CD4-positive, alpha-beta memory T cell (primary cell): ENCODE measurements at regions not wholly inside any gene's neighbourhood (a gene's known extent, or its start where the extent isn't known, plus 50 kb on each side); places are given as distances from the start of the nearest gene placed in this dataset.

Experiments
- CTCF ChIA-PET: fragments of 350-600 bp; sonication (Branson Sonifier 250); formaldehyde crosslinking; loops from one replicate; lab custom pipeline; 2021; ENCODE audit warnings: inconsistent platforms; ENCODE audit not compliant: partially characterized antibody; lab: Charles Lee
- POLR2A ChIA-PET: fragments of 350-600 bp; sonication (Branson Sonifier 250); formaldehyde crosslinking; loops from one replicate; lab custom pipeline; 2021; ENCODE audit not compliant: partially characterized antibody; lab: Charles Lee
- DNase-seq, 5 donors: peaks; one replicate each; pipeline versions ENCODE4 v3.0.0 to v3.0.0-alpha.2; 2020 to 2022; ENCODE audit warnings: mixed read lengths in 1 of 5
- H3K27ac ChIP-seq: one replicate; pipeline ENCODE4 v1.7.0; 2013; ENCODE audit warnings: low read depth, low read length
- H3K27me3 ChIP-seq: 2 replicates; pipeline ENCODE4 v1.7.0; 2013; ENCODE audit warnings: mild to moderate bottlenecking, low read length, moderate library complexity; ENCODE audit not compliant: insufficient read depth
- H3K36me3 ChIP-seq: 2 replicates; pipeline ENCODE4 v1.7.0; 2013; ENCODE audit warnings: mild to moderate bottlenecking, low read length, moderate library complexity; ENCODE audit not compliant: insufficient read depth
- H3K4me1 ChIP-seq: 2 replicates; pipeline ENCODE4 v1.7.0; 2013; ENCODE audit warnings: mild to moderate bottlenecking, low read length, moderate library complexity; ENCODE audit not compliant: insufficient read depth
- H3K4me3 ChIP-seq, 2 donors: one replicate each; pipeline ENCODE4 v1.7.0; 2013; ENCODE audit warnings: low read length in 2 of 2, mild to moderate bottlenecking in 1 of 2
- H3K9me3 ChIP-seq, 2 donors: one replicate each; pipeline ENCODE4 v1.7.0; 2013; ENCODE audit warnings: low read length in 2 of 2, control low read depth in 1 of 2; ENCODE audit not compliant: control insufficient read depth in 1 of 2
- H3K27ac Mint-ChIP-seq, 7 donors: one replicate each; pipeline ENCODE4 v1.8.0; 2020 to 2021; ENCODE audit warnings: mixed read lengths in 7 of 7, mild to moderate bottlenecking in 6 of 7, inconsistent platforms in 3 of 7, moderate library complexity in 3 of 7
- H3K27me3 Mint-ChIP-seq, 2 donors: one replicate each; pipeline ENCODE4 v1.8.0; 2020 to 2021; ENCODE audit warnings: mixed read lengths in 2 of 2
- H3K36me3 Mint-ChIP-seq, 2 donors: one replicate each; pipeline ENCODE4 v1.8.0; 2020 to 2021; ENCODE audit warnings: mixed read lengths in 2 of 2, inconsistent platforms in 1 of 2, mild to moderate bottlenecking in 1 of 2
- H3K4me1 Mint-ChIP-seq, 4 donors: one replicate each; pipeline ENCODE4 v1.8.0; 2020 to 2021; ENCODE audit warnings: mixed read lengths in 4 of 4, mild to moderate bottlenecking in 1 of 4
- H3K4me3 Mint-ChIP-seq, 8 donors: one replicate each; pipeline ENCODE4 v1.8.0; 2020 to 2021; ENCODE audit warnings: mixed read lengths in 8 of 8, mild to moderate bottlenecking in 7 of 8, moderate library complexity in 6 of 8, inconsistent platforms in 3 of 8
- H3K9me3 Mint-ChIP-seq, 8 donors: one replicate each; pipeline ENCODE4 v1.8.0; 2020 to 2021; ENCODE audit warnings: mixed read lengths in 8 of 8, mild to moderate bottlenecking in 5 of 8, inconsistent platforms in 3 of 8, moderate library complexity in 1 of 8
- intact Hi-C: fragments of 100-400 bp; cut with micrococcal nuclease; formaldehyde crosslinking; loops from one replicate; pipeline ENCODE4 v1.15.1; 2023

GRCh38 chr12:83335748-83336147 lies 649.0 kb downstream of the TMTC2 start:
- intact Hi-C loops: no loop called here
- Mint-ChIP-seq H3K27me3 (no peaks in the 10 kb centered on the region), H3K27ac (no peak overlapping the region), H3K4me3 (no peak overlapping the region), H3K9me3 (peaks cover 0 to 6% (median 0%) of the 10 kb centered on the region in 8 donors), H3K4me1 (no peaks in the 10 kb centered on the region), H3K36me3 (no peaks in the 10 kb centered on the region)
- Histone ChIP-seq H3K4me1 (no peaks in the 10 kb centered on the region), H3K36me3 (no peaks in the 10 kb centered on the region), H3K9me3 (no peaks in the 10 kb centered on the region), H3K4me3 (no peak overlapping the region), H3K27ac (no peak overlapping the region), H3K27me3 (no peaks in the 10 kb centered on the region)
- no peak for DNase-seq
- ChIA-PET POLR2A (interaction anchor here (0.6 kb wide), 1 partner anchor 62 kb away, joined by 4 read pairs; no protein-coding TSS in a partner anchor), CTCF (no interaction called here)

GRCh38 chr12:83326666-83327065 lies 640.0 kb downstream of the TMTC2 start:
- H3K36me3 ChIP-seq: no peaks in the 10 kb centered on the region
- no peaks in the 10 kb centered on the region for H3K27me3 ChIP-seq
- Mint-ChIP-seq H3K9me3 (peaks cover 0 to 4% (median 0%) of the 10 kb centered on the region in 8 donors), H3K36me3 (no peaks in the 10 kb centered on the region), H3K4me1 (no peaks in the 10 kb centered on the region), H3K27ac (no peak overlapping the region), H3K27me3 (no peaks in the 10 kb centered on the region), H3K4me3 (no peak overlapping the region)
- CTCF ChIA-PET: no interaction called here
- H3K4me3 ChIP-seq: no peak overlapping the region
- POLR2A ChIA-PET: no interaction called here
- no peaks in the 10 kb centered on the region for H3K9me3 ChIP-seq
- no peak overlapping the region for H3K27ac ChIP-seq
- no peak for DNase-seq
- intact Hi-C loops: no loop called here
- no peaks in the 10 kb centered on the region for H3K4me1 ChIP-seq

GRCh38 chr12:83323866-83324265 lies 637.2 kb downstream of the TMTC2 start:
- H3K9me3 Mint-ChIP-seq: peaks cover 0 to 10% (median 0%) of the 10 kb centered on the region in 8 donors
- Histone ChIP-seq H3K27ac (no peak overlapping the region), H3K4me1 (no peaks in the 10 kb centered on the region), H3K4me3 (no peak overlapping the region), H3K36me3 (no peaks in the 10 kb centered on the region), H3K9me3 (no peaks in the 10 kb centered on the region), H3K27me3 (no peaks in the 10 kb centered on the region)
- H3K27me3 Mint-ChIP-seq: no peaks in the 10 kb centered on the region
- no peaks in the 10 kb centered on the region for H3K4me1 Mint-ChIP-seq
- POLR2A ChIA-PET: no interaction called here
- intact Hi-C loops: no loop called here
- no peak for DNase-seq
- H3K4me3 Mint-ChIP-seq: no peak overlapping the region
- CTCF ChIA-PET: no interaction called here
- H3K27ac Mint-ChIP-seq: no peak overlapping the region
- no peaks in the 10 kb centered on the region for H3K36me3 Mint-ChIP-seq

GRCh38 chr12:83322809-83323208 lies 636.1 kb downstream of the TMTC2 start:
- Mint-ChIP-seq H3K27ac (no peak overlapping the region), H3K4me1 (no peaks in the 10 kb centered on the region)
- POLR2A ChIA-PET: no interaction called here

GRCh38 chr12:83321971-83322370 lies 635.3 kb downstream of the TMTC2 start:
- H3K4me1 ChIP-seq: no peaks in the 10 kb centered on the region
- no peaks in the 10 kb centered on the region for H3K27me3 Mint-ChIP-seq
- H3K27ac ChIP-seq: no peak overlapping the region
- no peaks in the 10 kb centered on the region for H3K4me1 Mint-ChIP-seq
- H3K4me3 Mint-ChIP-seq: no peak overlapping the region
- DNase-seq: no peak
- H3K36me3 Mint-ChIP-seq: no peaks in the 10 kb centered on the region
- no peaks in the 10 kb centered on the region for H3K9me3 ChIP-seq
- ChIA-PET POLR2A (no interaction called here), CTCF (no interaction called here)
- H3K27me3 ChIP-seq: no peaks in the 10 kb centered on the region
- H3K36me3 ChIP-seq: no peaks in the 10 kb centered on the region
- no peak overlapping the region for H3K27ac Mint-ChIP-seq
- intact Hi-C loops: no loop called here
- peaks cover 0 to 10% (median 0%) of the 10 kb centered on the region in 8 donors for H3K9me3 Mint-ChIP-seq
- no peak overlapping the region for H3K4me3 ChIP-seq

More at GRCh38 chr12:83322809-83323208, 636.1 kb downstream of the TMTC2 start:
- Mint-ChIP-seq H3K9me3 (peaks cover 0 to 10% (median 0%) of the 10 kb centered on the region in 8 donors), H3K27me3 (no peaks in the 10 kb centered on the region), H3K36me3 (no peaks in the 10 kb centered on the region), H3K4me3 (no peak overlapping the region)
- CTCF ChIA-PET: no interaction called here
- H3K27me3 ChIP-seq: no peaks in the 10 kb centered on the region
- no peak overlapping the region for H3K27ac ChIP-seq
- H3K36me3 ChIP-seq: no peaks in the 10 kb centered on the region
- no peaks in the 10 kb centered on the region for H3K4me1 ChIP-seq
- DNase-seq: no peak
- no peaks in the 10 kb centered on the region for H3K9me3 ChIP-seq
- intact Hi-C loops: no loop called here
- H3K4me3 ChIP-seq: no peak overlapping the region

- Mint-ChIP-seq H3K36me3 (no peaks in the 10 kb centered on the region), H3K4me1 (no peaks in the 10 kb centered on the region), H3K9me3 (peaks cover 0 to 10% (median 0%) of the 10 kb centered on the region in 8 donors), H3K4me3 (no peak overlapping the region), H3K27me3 (no peaks in the 10 kb centered on the region), H3K27ac (no peak overlapping the region)
- Histone ChIP-seq H3K36me3 (no peaks in the 10 kb centered on the region), H3K9me3 (no peaks in the 10 kb centered on the region), H3K4me3 (no peak overlapping the region), H3K27ac (no peak overlapping the region), H3K4me1 (no peaks in the 10 kb centered on the region), H3K27me3 (no peaks in the 10 kb centered on the region)
- ChIA-PET POLR2A (no interaction called here), CTCF (no interaction called here)
- intact Hi-C loops: no loop called here
- DNase-seq: no peak
These were observed 633.6 kb downstream of the TMTC2 start for GRCh38 chr12:83320350-83320749.

- no peak overlapping the region for H3K27ac ChIP-seq
- H3K27me3 ChIP-seq: no peaks in the 10 kb centered on the region
- H3K9me3 ChIP-seq: no peaks in the 10 kb centered on the region
- no peak overlapping the region for H3K4me3 ChIP-seq
- Mint-ChIP-seq H3K27me3 (no peaks in the 10 kb centered on the region), H3K4me1 (no peaks in the 10 kb centered on the region), H3K4me3 (no peak overlapping the region), H3K27ac (no peak overlapping the region), H3K36me3 (no peaks in the 10 kb centered on the region), H3K9me3 (peaks cover 0 to 11% (median 0%) of the 10 kb centered on the region in 8 donors)
- H3K4me1 ChIP-seq: no peaks in the 10 kb centered on the region
- DNase-seq: no peak
- intact Hi-C loops: no loop called here
- POLR2A ChIA-PET: no interaction called here
- CTCF ChIA-PET: no interaction called here
- no peaks in the 10 kb centered on the region for H3K36me3 ChIP-seq
These were observed 631.8 kb downstream of the TMTC2 start for GRCh38 chr12:83318386-83319098.
